Immature natural killer cell (primary cell): ENCODE measurements at regions not wholly inside any gene's neighbourhood (a gene's known extent, or its start where the extent isn't known, plus 50 kb on each side); places are given as distances from the start of the nearest gene placed in this dataset.
"Not testable (repeated sequence)": the region's sequence is repeated elsewhere in the genome, so short reads cannot be mapped to it uniquely, and the experiment has no call there.

Experiments
- DNase-seq, 3 donors: peaks; one replicate each; pipeline ENCODE4 v3.0.0; 2022; ENCODE audit warnings: mixed read lengths in 1 of 3
- H3K27ac Mint-ChIP-seq, 6 donors: one replicate each; pipeline ENCODE4 v1.8.0; 2020; ENCODE audit warnings: mixed read lengths in 6 of 6, mild to moderate bottlenecking in 5 of 6, inconsistent platforms in 4 of 6, moderate library complexity in 3 of 6
- H3K27me3 Mint-ChIP-seq, 3 donors: one replicate each; pipeline ENCODE4 v1.8.0; 2020 to 2021; ENCODE audit warnings: low read depth in 3 of 3, mild to moderate bottlenecking in 3 of 3, mixed read lengths in 3 of 3, moderate library complexity in 3 of 3, inconsistent platforms in 1 of 3
- H3K36me3 Mint-ChIP-seq, 3 donors: one replicate each; pipeline ENCODE4 v1.8.0; 2020; ENCODE audit warnings: mixed read lengths in 3 of 3, inconsistent platforms in 2 of 3, mild to moderate bottlenecking in 2 of 3
- H3K4me1 Mint-ChIP-seq, 2 donors: one replicate each; pipeline ENCODE4 v1.8.0; 2020; ENCODE audit warnings: inconsistent platforms in 2 of 2, mild to moderate bottlenecking in 2 of 2, mixed read lengths in 2 of 2, moderate library complexity in 1 of 2
- H3K4me3 Mint-ChIP-seq, 5 donors: one replicate each; pipeline ENCODE4 v1.8.0; 2020; ENCODE audit warnings: mild to moderate bottlenecking in 5 of 5, mixed read lengths in 5 of 5, inconsistent platforms in 3 of 5, moderate library complexity in 3 of 5
- H3K9me3 Mint-ChIP-seq, 6 donors: one replicate each; pipeline ENCODE4 v1.8.0; 2020; ENCODE audit warnings: mild to moderate bottlenecking in 6 of 6, mixed read lengths in 6 of 6, inconsistent platforms in 4 of 6, moderate library complexity in 3 of 6

DNA sequence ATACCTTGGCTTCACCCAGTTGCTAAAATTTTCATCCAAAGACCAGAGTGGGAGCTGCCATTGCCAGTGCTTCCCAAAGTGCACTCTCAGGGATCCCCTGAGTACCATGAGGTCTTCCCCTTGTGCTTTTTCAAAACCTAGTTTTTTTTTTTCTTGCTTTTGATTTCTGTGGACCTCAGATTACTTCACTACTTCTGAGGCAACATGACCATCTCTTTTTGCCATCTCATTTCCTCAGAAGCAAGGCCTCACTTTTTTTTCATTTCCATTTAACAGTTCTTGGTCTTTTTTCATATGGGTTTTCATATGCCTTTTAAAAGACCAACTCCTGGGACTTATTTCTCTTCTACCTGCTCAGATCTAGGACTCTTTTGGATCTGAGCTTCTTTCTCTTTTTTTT is 64.1 kb upstream of the MMS22L start:
- no peaks in the 10 kb centered on the region for H3K4me1 Mint-ChIP-seq

DNA sequence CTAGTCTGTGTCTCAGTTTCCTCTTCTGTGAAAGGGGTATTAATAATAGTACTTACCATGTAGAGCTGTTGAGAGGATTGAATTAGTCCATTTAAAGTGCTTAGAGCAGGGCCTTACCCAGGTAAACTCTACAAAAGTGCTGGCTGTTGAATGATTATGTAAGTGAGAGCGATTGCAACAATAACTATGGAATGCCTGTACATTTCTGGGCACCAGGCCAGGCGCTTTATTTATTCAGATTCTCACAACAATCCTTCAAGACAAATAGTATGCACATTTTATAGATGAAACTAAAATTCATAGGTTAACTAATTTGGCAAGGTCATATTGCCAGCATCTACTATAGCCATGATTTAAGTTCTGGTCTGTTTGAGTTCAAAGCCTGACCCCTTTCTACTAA is 78.3 kb upstream of the MMS22L start:
- no peak overlapping the region for H3K27ac Mint-ChIP-seq
- peaks cover 0 to 1% (median 0%) of the 10 kb centered on the region in 6 donors for H3K9me3 Mint-ChIP-seq
- no peak for DNase-seq
- H3K27me3 Mint-ChIP-seq, result no peaks in the 10 kb centered on the region
- no peaks in the 10 kb centered on the region for H3K36me3 Mint-ChIP-seq
- H3K4me3 Mint-ChIP-seq, result no peak overlapping the region
- H3K4me1 Mint-ChIP-seq, result no peaks in the 10 kb centered on the region

More for the DNA sequence above, 64.1 kb upstream of the MMS22L start:
- no peak for DNase-seq
- Mint-ChIP-seq H3K9me3 (peaks cover 0 to 3% (median 0%) of the 10 kb centered on the region in 6 donors), H3K4me3 (no peak overlapping the region), H3K27ac (no peak overlapping the region), H3K27me3 (peaks cover 0 to 3% (median 1%) of the 10 kb centered on the region in 3 donors), H3K36me3 (no peaks in the 10 kb centered on the region)

- Mint-ChIP-seq H3K27ac (no peak overlapping the region), H3K9me3 (peaks cover 0 to 1% (median 0%) of the 10 kb centered on the region in 6 donors), H3K27me3 (no peaks in the 10 kb centered on the region), H3K4me3 (no peak overlapping the region), H3K36me3 (no peaks in the 10 kb centered on the region), H3K4me1 (no peaks in the 10 kb centered on the region)
- DNase-seq, result no peak
These were observed 81.3 kb upstream of the MMS22L start for GRCh38 chr6:97364327-97364726.

DNA sequence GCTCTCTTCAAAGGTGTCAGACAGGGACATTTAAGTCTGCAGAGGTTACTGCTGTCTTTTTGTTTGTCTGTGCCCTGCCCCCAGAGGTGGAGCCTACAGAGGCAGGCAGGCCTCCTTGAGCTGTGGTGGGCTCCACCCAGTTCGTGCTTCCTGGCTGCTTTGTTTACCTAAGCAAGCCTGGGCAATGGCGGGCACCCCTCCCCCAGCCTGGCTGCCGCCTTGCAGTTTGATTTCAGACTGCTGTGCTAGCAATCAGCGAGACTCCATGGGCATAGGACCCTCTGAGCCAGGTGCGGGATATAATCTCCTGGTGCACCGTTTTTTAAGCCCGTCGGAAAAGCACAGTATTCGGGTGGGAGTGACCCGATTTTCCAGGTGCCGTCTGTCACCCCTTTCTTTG is 99.1 kb upstream of the MMS22L start:
- H3K27me3 Mint-ChIP-seq, H3K4me1 Mint-ChIP-seq, H3K36me3 Mint-ChIP-seq, H3K4me3 Mint-ChIP-seq, H3K27ac Mint-ChIP-seq, DNase-seq, H3K9me3 Mint-ChIP-seq: not testable (repeated sequence)

- Mint-ChIP-seq H3K9me3 (no peaks in the 10 kb centered on the region), H3K4me3 (no peak overlapping the region), H3K27me3 (peaks cover 0 to 3% (median 0%) of the 10 kb centered on the region in 3 donors)
These were observed 109.7 kb upstream of the MMS22L start for GRCh38 chr6:97392735-97393134.

GRCh38 chr6:97394160-97394748 is 111.2 kb upstream of the MMS22L start:
- H3K4me3 Mint-ChIP-seq, result no peak overlapping the region
- H3K4me1 Mint-ChIP-seq, result no peaks in the 10 kb centered on the region
- no peak overlapping the region for H3K27ac Mint-ChIP-seq
- H3K36me3 Mint-ChIP-seq, result no peaks in the 10 kb centered on the region
- peaks cover 0 to 3% (median 2%) of the 10 kb centered on the region in 3 donors for H3K27me3 Mint-ChIP-seq
- peak; percentile 30 to 51 (median 41) for DNase-seq
- no peaks in the 10 kb centered on the region for H3K9me3 Mint-ChIP-seq

More at GRCh38 chr6:97392735-97393134, 109.7 kb upstream of the MMS22L start:
- no peak for DNase-seq
- H3K36me3 Mint-ChIP-seq, result no peaks in the 10 kb centered on the region
- no peaks in the 10 kb centered on the region for H3K4me1 Mint-ChIP-seq
- H3K27ac Mint-ChIP-seq, result no peak overlapping the region

DNA sequence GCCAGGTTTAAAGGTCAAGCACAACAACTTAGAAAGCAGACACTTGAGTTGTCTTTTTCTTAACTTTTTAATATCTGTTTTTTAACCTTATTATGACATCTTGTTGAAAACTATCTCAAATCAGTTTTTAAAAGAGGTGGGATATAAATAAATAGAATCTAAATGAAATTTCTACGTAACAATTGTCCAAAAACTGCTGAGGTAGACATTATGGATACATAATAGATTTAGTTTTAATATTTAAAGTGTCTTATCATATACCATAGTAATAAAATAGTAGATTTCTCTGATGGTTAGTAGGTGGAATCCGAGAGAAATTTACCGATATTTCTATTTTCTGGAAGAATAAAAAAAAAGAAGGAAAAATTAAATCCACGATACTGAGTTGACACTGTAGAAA is 113.9 kb upstream of the MMS22L start:
- Mint-ChIP-seq H3K9me3 (no peaks in the 10 kb centered on the region), H3K27ac (no peak overlapping the region), H3K36me3 (no peaks in the 10 kb centered on the region), H3K4me3 (no peak overlapping the region), H3K4me1 (no peaks in the 10 kb centered on the region), H3K27me3 (peaks cover 0 to 2% (median 0%) of the 10 kb centered on the region in 3 donors)
- no peak for DNase-seq

DNA sequence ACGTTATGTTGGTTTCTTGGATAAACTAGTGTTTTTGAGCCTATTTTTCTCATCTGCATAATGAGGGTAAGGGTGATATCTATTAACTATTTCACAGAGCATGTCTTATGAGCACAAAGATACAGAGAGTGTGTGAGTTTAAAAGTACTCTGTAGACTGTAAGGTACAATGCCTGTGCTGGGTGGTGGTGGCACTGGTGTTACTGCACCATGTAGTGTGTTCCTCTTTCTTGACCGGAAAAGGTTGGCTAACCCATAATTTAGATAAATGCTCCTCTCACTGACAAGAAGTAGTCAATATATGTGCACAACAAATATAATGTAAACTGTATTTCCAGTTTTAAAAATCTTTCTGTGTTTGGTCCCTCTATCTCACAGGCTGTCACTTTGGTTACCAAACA is 116.2 kb upstream of the MMS22L start:
- peaks cover 0 to 2% (median 0%) of the 10 kb centered on the region in 3 donors for H3K27me3 Mint-ChIP-seq
- H3K4me1 Mint-ChIP-seq, result no peaks in the 10 kb centered on the region
- no peak overlapping the region for H3K4me3 Mint-ChIP-seq
- DNase-seq, result no peak
- H3K36me3 Mint-ChIP-seq, result no peaks in the 10 kb centered on the region
- no peaks in the 10 kb centered on the region for H3K9me3 Mint-ChIP-seq
- no peak overlapping the region for H3K27ac Mint-ChIP-seq

GRCh38 chr6:97401533-97401932 is 118.5 kb upstream of the MMS22L start:
- DNase-seq, result no peak
- Mint-ChIP-seq H3K27me3 (peaks cover 0 to 2% (median 2%) of the 10 kb centered on the region in 3 donors), H3K4me3 (no peak overlapping the region), H3K36me3 (no peaks in the 10 kb centered on the region), H3K27ac (no peak overlapping the region), H3K9me3 (no peaks in the 10 kb centered on the region), H3K4me1 (no peaks in the 10 kb centered on the region)

DNA sequence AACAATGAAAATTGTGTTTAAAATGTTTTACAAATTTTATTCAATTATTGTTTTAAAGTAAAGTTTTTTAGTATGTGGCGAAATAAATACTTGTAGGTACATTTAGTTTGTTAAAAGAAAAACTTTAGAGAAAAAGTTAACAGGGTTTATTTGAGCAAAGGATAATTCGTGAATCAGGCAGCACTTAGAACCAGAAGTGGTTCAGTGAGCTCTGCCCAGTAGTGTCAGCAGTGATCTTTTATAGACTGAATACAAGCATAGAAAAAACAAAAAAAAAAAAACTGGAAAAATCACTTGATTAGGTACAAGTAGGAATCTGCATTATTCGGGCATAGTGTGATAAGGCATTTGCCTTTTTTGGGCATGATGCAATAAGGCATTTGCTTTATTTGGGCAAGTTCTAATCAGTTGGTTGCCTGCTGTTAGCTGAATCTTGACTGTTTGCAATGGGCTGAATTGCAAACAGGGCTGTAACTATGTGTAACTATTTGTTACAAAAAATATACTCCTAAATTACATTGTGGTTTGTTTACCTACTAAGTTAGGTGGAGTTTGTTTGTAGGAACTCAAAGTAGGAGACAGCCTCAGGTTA is 122.9 kb upstream of the MMS22L start:
- DNase-seq, result no peak
- H3K27me3 Mint-ChIP-seq, result peaks cover 0 to 6% (median 0%) of the 10 kb centered on the region in 3 donors
- H3K27ac Mint-ChIP-seq, result no peak overlapping the region
- H3K9me3 Mint-ChIP-seq, result no peaks in the 10 kb centered on the region
- H3K4me3 Mint-ChIP-seq, result no peak overlapping the region
- no peaks in the 10 kb centered on the region for H3K36me3 Mint-ChIP-seq
- H3K4me1 Mint-ChIP-seq, result no peaks in the 10 kb centered on the region

GRCh38 chr6:97406633-97407032 is 123.6 kb upstream of the MMS22L start:
- no peaks in the 10 kb centered on the region for H3K4me1 Mint-ChIP-seq
- H3K27ac Mint-ChIP-seq, result no peak overlapping the region
- no peaks in the 10 kb centered on the region for H3K9me3 Mint-ChIP-seq
- no peak overlapping the region for H3K4me3 Mint-ChIP-seq
- peaks cover 0 to 6% (median 0%) of the 10 kb centered on the region in 3 donors for H3K27me3 Mint-ChIP-seq
- H3K36me3 Mint-ChIP-seq, result no peaks in the 10 kb centered on the region
- no peak for DNase-seq

- Mint-ChIP-seq H3K27me3 (peaks cover 0 to 4% (median 0%) of the 10 kb centered on the region in 3 donors), H3K36me3 (no peaks in the 10 kb centered on the region), H3K4me1 (no peaks in the 10 kb centered on the region), H3K9me3 (peaks cover 0 to 5% (median 0%) of the 10 kb centered on the region in 6 donors), H3K4me3 (no peak overlapping the region), H3K27ac (no peak overlapping the region)
- DNase-seq, result no peak
These were observed 128.6 kb upstream of the MMS22L start for GRCh38 chr6:97411610-97412009.

GRCh38 chr6:97412511-97412910 is 129.5 kb upstream of the MMS22L start:
- Mint-ChIP-seq H3K9me3 (peaks cover 0 to 7% (median 0%) of the 10 kb centered on the region in 6 donors), H3K27ac (no peak overlapping the region), H3K4me3 (no peak overlapping the region), H3K27me3 (peaks cover 0 to 1% (median 0%) of the 10 kb centered on the region in 3 donors), H3K4me1 (no peaks in the 10 kb centered on the region), H3K36me3 (no peaks in the 10 kb centered on the region)
- DNase-seq, result no peak

DNA sequence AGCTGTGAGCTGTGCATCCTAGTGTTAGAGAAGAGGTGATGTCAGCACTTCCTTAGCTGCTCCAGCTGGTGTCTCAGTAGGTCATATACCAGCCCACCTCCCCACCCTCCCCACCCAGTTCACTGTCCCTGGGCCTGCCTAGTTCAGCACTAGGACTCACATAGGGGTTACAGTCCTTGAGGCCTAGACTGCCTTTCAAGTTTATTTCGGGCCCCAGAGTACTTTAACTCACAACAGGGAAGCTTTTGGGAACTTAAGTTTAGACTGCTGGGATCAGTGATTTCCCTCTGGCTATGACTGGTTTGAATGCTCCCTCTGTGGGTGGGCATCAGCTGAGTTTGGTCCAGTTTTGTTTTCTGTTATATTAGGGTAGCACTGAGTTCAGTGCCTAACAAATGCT is 139.2 kb upstream of the MMS22L start:
- no peaks in the 10 kb centered on the region for H3K4me1 Mint-ChIP-seq
- H3K27me3 Mint-ChIP-seq, result peaks cover 0 to 2% (median 0%) of the 10 kb centered on the region in 3 donors
- peaks cover 0 to 9% (median 5%) of the 10 kb centered on the region in 6 donors for H3K9me3 Mint-ChIP-seq

GRCh38 chr6:97423190-97423589 is 140.2 kb upstream of the MMS22L start:
- no peaks in the 10 kb centered on the region for H3K4me1 Mint-ChIP-seq

More for the DNA sequence above, 139.2 kb upstream of the MMS22L start:
- no peak for DNase-seq
- no peak overlapping the region for H3K4me3 Mint-ChIP-seq
- H3K36me3 Mint-ChIP-seq, result no peaks in the 10 kb centered on the region
- no peak overlapping the region for H3K27ac Mint-ChIP-seq

More at GRCh38 chr6:97423190-97423589, 140.2 kb upstream of the MMS22L start:
- H3K27me3 Mint-ChIP-seq, result peaks cover 0 to 2% (median 0%) of the 10 kb centered on the region in 3 donors
- no peak overlapping the region for H3K4me3 Mint-ChIP-seq
- DNase-seq, result no peak
- no peaks in the 10 kb centered on the region for H3K36me3 Mint-ChIP-seq
- peaks cover 0 to 9% (median 5%) of the 10 kb centered on the region in 6 donors for H3K9me3 Mint-ChIP-seq
- no peak overlapping the region for H3K27ac Mint-ChIP-seq
